B cell (primary cell): ENCODE measurements at regions not wholly inside any gene's neighbourhood (a gene's known extent, or its start where the extent isn't known, plus 50 kb on each side); places are given as distances from the start of the nearest gene placed in this dataset.

Experiments
- EZH2 ChIP-seq: IDR thresholded peaks from 2 replicates; pipeline ENCODE4 v1.6.1; 2012; ENCODE audit warnings: borderline replicate concordance, low read depth, mild to moderate bottlenecking, moderate library complexity, low read length; ENCODE audit not compliant: insufficient read depth, poor library complexity, severe bottlenecking
- TF ChIP-seq, protein P1 (sequence below): fragments of 200-600 bp; IDR thresholded peaks from one replicate; pipeline ENCODE4 v1.8.0; 2022; ENCODE audit warnings: antibody characterized with exemption, mild to moderate bottlenecking

DNA sequence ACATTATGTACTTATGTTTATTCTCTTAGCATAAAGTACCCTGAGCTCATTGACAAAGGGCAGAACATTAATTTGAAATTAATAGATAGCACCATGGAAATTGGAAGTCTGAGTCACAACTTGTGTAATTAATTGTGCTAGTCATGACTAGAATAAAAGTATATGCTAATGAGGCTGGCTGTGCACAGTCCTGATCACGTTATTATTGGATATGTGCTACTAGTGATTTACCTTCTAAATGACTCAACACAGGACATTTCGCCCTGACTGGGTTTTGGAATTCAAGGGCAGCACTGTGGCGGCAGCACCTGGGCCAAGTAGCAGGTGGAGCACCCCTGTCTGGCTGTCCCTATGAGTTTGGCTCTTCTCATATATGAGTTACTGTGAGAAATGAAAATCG, 341.8 kb downstream of the ICE1 start:
- TF ChIP-seq, protein P1, sequence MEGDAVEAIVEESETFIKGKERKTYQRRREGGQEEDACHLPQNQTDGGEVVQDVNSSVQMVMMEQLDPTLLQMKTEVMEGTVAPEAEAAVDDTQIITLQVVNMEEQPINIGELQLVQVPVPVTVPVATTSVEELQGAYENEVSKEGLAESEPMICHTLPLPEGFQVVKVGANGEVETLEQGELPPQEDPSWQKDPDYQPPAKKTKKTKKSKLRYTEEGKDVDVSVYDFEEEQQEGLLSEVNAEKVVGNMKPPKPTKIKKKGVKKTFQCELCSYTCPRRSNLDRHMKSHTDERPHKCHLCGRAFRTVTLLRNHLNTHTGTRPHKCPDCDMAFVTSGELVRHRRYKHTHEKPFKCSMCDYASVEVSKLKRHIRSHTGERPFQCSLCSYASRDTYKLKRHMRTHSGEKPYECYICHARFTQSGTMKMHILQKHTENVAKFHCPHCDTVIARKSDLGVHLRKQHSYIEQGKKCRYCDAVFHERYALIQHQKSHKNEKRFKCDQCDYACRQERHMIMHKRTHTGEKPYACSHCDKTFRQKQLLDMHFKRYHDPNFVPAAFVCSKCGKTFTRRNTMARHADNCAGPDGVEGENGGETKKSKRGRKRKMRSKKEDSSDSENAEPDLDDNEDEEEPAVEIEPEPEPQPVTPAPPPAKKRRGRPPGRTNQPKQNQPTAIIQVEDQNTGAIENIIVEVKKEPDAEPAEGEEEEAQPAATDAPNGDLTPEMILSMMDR, result no peak
- no peak for TF ChIP-seq EZH2
